Suppressor macrophage (primary cell): ENCODE measurements at regions not wholly inside any gene's neighbourhood (a gene's known extent, or its start where the extent isn't known, plus 50 kb on each side); places are given as distances from the start of the nearest gene placed in this dataset.

Source experiments
- DNase-seq, 4 experiments: peaks; one replicate each; pipeline ENCODE4 v3.0.0-alpha.2; 2020 to 2022

- DNase-seq: no peak
Observed at GRCh38 chr6:164283574-164283973, 869.1 kb downstream of the QKI start.

GRCh38 chr6:164276211-164276610, 861.7 kb downstream of the QKI start:
- DNase-seq: no peak

- DNase-seq: no peak
Observed at GRCh38 chr6:164275773-164276172, 861.3 kb downstream of the QKI start.

- DNase-seq: no peak
Observed at GRCh38 chr6:164274493-164274892, 860.0 kb downstream of the QKI start.

DNA sequence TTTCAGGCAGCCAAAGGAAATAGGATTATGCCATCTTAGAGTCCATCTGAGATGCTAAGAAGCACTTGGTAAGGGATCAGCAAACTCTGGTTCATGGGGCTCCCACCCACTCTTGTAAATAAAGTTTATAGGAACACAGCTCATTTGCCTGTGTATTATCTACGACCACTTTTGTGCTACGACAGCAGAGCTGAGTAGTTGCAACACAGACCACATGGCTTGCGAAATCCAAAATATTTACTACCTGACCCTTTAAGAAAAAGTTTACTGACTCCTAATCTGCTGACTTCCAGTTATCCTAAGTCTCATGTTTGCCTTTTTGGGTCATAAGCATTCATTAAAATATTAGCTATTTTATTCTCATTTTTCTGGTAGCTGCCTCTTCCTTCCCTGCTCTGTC, 859.0 kb downstream of the QKI start:
- DNase-seq: no peak

DNA sequence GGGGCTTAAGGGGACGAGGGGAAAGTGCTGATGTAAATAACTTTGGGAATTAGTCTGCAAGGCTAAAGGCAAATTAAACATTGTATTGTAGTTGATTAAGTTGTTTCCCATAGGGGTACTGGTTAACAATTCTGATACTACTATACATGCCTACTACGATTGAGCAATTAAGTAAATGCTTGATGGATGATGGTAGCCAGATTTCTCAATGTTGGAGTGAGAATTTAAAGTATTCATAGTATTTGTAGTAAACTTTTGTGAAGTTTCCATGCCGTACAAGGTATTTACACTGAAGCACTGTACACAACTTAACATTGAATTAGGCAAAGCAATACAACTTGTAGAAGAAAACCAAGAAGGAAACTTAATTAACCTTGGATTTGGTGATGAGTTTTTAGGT, 852.3 kb downstream of the QKI start:
- DNase-seq: no peak

- DNase-seq: no peak
Observed at GRCh38 chr6:164262348-164262747, 847.8 kb downstream of the QKI start.

DNA sequence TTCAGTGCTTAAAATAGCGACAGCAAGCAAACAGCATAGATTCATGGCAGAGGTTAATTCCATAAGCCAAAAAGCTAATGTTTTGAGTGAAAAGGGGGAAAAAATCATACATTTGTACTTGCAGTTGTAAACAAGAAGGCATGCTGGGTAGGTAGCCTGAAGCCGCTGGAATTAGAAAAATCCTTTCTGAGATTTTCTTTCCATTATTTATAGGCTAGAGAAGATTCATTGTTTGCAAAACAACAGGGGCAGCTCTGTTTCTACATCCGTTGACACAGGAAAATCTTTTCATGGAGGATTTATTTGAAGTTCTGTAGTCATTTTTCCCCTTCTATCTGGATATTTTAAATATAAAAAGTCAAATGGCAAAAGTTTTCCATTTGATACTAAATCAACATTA, 843.9 kb downstream of the QKI start:
- no peak for DNase-seq

DNA sequence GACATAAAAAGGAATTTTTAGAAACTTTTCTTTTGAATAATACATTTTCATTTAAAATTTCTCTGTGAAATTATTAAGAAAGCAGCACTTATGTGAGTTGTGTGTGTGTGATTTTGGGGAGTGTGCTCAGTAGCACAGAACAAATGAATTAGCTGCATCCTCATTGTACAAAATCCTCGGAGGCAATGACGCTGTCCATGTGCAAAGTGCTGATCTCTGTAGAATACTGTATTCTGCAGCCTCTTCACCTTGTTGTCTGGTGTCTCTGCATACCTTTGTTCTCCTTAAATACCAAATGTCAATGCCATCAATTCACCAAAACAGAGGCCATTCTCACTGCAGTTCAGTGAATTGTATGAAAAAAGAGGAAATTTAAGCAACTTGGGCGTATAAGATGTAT, 838.4 kb downstream of the QKI start:
- DNase-seq: no peak

- no peak for DNase-seq
Observed at GRCh38 chr6:164252291-164252690, 837.8 kb downstream of the QKI start.

DNA sequence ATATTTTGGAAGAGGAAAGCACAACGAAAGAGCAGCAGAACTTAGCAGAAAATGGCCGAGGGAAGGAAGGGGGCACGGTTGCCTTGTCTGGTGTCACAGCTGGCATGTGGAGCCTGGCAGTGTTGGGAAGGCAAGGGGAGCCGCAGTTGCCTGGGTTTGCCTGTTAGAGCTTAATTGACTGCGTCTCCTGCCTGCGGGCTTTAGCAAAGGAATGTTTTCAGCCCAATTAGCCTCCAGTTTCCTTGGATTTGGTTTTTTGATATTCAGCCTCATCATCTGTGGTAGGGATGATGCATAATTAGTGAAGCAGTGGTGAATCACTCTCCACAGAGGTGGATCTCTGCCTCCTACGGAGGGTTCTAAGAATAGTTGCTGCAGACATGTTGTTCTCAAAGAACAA, 832.6 kb downstream of the QKI start:
- no peak for DNase-seq

DNA sequence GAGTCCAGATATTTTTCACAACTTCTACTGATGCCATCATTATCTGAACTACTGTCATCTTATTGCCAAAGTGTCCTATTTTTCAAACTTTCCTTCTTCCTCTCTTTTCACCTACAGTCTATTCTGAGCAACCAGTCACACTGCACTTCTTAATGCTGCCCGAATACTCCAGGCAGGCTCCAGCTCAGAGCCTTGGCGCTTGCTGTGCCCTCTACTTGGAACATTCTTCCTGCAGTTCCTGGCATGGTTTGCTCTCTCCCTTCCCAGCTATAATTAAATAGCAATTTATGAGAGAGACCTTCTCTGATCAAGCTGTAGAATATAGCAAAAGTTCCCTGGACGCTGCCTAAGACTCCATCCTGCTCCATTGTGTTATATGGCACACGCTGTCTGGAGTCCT, 831.6 kb downstream of the QKI start:
- no peak for DNase-seq

DNA sequence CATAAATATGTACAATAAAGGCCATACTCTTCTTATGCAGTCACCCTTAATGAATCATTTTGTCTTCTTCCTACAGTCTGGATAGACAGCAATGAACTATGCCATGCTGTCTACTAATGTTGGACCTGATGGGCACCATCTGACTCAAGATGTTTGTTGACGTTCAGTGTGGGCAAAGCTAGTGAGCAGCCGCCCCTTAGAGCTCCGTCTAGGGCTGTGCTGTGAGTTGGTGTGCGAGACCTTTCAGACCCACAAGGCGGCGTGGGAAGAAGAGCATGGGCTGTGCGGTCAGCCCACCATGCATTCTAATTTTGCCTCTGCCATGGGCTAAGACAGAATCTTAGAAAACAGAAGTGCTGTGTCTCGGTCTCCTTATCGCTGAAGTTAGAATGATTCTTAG, 829.4 kb downstream of the QKI start:
- no peak for DNase-seq

GRCh38 chr6:164243012-164243610, 828.6 kb downstream of the QKI start:
- no peak for DNase-seq

- no peak for DNase-seq
Observed at GRCh38 chr6:164230804-164231203, 816.3 kb downstream of the QKI start.

- no peak for DNase-seq
Observed at GRCh38 chr6:164230259-164230658, 815.7 kb downstream of the QKI start.

- no peak for DNase-seq
Observed at GRCh38 chr6:164229716-164230115, 815.2 kb downstream of the QKI start.

DNA sequence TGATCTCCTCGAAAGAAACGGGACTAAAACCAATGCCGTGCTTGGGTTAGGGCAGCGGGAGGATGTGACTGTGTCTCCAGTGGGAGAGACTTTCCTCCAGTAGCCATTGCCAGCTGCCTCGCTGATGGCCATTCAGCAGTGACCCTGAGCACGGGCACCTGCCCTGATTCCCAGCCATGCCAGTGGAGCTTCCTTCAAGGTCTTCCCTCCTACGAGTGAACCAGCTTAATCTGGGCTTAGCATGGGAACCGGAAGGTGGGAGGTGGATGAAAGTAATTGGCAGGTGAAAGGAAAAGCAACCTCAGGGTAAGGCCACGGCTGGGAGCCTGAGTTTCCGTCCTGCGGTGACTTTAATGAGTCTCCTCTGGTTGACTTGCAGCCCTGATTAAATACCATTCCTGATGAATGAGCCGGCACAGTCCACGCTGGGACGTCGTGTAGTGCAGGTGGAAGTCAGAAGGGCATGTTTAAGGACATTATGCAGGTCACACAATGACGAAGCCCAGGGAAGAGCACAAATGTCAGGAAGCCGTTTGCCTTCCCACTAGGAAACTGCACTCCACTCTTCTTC, 813.5 kb downstream of the QKI start:
- DNase-seq: no peak

DNA sequence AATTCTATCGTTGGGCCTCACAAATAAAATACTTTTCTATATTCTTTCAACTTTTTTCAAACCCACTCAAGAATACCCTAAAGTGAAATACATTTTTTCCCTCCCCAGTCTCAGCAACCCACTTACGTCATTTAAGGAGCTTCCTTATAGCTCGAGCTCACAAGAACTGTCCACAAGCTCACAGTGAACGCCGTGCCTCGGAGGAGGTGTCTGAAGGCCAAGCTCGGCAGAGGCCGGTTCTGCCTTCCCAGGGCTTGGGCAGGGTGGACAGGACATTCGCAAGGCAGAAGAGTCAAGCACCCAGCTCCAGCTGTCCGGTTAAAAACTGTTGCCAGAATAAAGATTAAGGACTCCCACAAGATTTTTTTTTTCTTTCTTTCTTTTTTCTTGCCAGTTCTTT, 802.3 kb downstream of the QKI start:
- DNase-seq: no peak

GRCh38 chr6:164216368-164216767, 801.9 kb downstream of the QKI start:
- DNase-seq: no peak

DNA sequence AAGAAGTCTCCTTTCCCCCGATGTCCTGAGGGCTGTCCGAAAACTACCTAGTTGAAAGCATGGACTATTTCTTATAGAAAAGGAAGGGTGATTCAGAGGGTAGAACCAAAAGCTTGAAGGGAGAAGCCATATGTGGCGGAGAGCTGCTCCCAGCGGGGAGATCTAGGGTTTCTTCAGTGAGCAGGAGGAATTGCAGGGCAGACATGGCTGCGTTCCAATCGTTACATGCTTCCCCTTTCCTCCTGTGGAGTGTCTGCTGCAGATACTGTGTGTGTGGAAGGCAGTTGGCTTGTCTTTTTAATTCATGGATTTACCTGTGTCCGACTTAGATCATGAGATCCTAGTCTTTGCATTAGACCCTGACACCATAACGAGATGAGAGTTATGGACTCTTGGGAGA, 799.5 kb downstream of the QKI start:
- DNase-seq: no peak

- no peak for DNase-seq
Observed at GRCh38 chr6:164211254-164211653, 796.7 kb downstream of the QKI start.

- DNase-seq: no peak
Observed at GRCh38 chr6:164210783-164211182, 796.3 kb downstream of the QKI start.

DNA sequence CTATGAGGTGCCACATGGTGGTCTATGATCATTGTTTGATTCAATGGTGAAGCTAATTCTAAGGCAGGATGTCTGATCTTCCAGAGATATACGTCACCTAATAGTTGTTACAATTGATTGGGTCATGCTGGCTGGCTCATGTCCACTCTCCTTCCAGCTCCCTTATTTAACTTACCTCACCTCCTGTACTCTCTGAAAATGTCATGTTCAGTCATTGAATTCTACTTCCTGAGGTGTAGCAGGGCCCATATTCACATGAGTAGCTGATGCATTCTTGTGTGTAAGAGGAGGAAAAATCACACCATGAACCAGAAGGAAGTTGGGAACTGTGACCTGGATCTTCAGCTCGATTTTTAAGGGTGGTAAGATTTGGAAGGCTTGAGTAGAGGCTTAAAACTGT, 795.8 kb downstream of the QKI start:
- no peak for DNase-seq

- DNase-seq: no peak
Observed at GRCh38 chr6:164208371-164208770, 793.9 kb downstream of the QKI start.
